NCI-H748 (cell line): ENCODE measurements at regions not wholly inside any gene's neighbourhood (a gene's known extent, or its start where the extent isn't known, plus 50 kb on each side); places are given as distances from the start of the nearest gene placed in this dataset.
"Not testable (repeated sequence)": the region's sequence is repeated elsewhere in the genome, so short reads cannot be mapped to it uniquely, and the experiment has no call there.

Source experiments
- DNase-seq: peaks from one replicate; lab custom pipeline; 2025; ENCODE audit not compliant: unreplicated experiment; lab: John Stamatoyannopoulos, UW

DNA sequence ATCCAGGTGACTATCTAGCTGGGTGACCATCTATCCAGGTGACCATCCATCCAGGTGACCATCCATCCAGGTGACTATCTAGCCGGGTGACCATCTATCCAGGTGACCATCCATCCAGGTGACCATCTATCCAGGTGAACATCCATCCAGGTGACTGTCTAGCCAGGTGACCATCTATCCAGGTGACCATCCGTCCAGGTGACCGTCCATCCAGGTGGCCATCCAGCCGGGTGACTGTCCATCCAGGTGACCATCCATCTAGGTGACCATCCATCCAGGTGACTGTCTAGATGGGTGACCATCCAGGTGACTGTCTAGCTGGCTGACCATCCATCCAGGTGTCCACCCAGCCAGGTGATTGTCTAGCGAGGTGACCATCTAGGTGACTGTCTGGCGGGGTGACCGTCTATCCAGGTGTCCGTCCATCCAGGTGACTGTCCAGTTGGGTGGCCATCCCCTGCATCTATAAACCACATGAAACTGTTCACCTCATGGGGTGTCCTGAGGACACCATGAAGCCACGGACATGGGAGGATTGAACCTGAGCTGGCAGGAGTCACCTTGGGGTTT is 305.3 kb downstream of the NDUFA10 start:
- DNase-seq: no peak

DNA sequence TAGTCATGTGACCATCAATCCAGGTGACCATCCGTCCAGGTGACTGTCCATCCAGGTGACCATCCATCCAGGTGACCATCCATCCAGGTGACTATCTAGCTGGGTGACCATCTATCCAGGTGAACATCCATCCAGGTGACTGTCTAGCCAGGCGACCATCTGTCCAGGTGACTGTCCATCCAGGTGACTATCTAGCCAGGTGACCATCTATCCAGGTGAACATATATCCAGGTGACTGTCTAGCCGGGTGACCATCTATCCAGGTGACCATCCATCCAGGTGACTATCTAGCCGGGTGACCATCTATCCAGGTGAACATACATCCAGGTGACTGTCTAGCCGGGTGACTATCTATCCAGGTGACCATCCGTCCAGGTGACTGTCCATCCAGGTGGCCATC is 306.2 kb downstream of the NDUFA10 start:
- not testable (repeated sequence) for DNase-seq

DNA sequence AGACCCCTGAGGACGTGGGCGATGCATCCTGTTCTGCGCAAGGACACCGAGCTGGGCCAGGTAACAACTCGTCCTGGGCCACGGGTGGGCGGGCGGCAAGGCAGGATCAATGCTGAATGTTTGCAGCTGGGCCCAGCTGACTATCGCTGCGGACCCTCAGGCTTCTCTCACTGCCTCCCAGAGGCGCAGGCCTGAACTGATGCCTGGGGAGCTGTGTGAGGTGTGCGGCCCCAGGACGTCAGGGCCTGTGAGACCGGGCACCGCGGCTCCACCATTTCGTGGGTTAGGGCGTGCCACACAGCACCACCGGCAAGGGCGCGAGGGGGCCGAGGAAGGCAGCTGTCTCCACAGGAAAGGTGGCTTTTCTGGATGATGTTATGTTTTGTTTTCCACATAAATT is 307.4 kb downstream of the NDUFA10 start:
- DNase-seq: no peak

DNA sequence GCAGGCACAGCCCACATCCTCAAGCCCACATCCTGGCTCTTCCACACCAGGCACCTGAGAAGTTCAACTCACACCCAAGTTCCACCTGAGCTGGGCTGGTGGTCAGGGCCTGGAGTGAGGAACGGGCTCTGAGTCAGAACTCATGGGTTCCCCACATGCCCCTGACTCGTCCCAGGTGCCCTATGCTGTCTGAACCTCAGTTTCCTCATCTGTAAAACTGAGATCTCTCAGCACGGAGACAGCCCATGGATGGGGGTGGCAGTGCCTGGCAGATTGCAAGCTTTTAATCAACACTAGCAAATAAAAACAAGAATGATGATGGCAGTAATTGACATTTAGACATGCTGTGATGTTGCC is 307.8 kb downstream of the NDUFA10 start:
- no peak for DNase-seq

DNA sequence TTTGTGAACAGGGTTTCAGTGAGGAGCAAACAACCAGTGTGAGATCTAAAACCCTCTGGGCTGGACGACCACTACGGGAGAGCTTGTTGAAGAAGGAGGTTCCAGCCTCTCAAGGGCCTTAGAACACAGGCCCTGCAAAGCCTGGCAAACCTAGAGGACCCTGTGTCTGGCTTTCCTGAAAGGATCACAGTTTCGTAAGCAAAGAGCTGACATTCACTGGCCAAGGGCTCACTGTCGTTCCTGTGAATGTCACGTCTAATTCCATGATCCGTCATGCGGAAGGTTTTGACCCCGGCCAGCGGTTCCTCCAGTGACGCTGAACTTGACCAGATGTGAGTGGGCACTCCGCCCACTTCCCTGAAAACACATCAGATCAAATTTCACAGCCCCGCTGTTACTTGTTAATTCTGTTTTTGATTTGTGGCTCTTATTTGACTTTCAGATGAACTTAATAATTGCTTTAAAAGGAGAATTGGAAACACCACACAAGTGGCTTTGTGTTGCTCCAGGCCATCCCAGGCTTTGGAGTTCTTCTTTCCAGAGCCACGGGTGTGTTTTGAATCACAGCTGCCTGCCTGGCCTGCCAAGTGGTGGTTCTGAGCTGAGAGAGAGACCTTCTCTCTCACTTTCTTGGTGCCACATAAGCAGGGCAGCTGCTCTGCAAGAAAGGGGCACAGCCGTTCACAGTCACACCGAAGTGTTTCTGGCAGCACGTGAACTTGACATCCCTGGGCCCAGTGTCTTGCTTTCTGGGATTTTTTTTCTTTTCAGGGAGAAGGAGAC is 308.4 kb downstream of the NDUFA10 start:
- peak; percentile 30 for DNase-seq

DNA sequence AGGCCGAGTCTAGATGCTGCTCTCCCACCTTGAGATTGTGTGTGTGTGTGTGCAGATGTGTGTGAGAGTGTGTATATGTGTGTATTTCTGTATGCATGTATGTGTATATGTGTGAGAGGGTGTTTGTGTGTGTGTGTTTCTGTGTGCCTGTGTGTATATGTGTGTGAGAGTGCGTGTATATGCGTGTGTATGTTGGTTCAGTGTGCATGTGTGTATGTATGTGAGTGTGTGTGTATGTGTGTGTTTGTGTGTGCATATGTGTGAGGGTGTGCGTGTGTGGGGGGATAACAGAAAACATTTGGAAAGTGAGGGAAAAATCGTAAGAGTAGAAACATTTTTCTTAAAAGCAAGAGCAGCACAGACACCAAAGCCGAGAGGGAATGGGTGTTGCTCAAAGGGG is 309.1 kb downstream of the NDUFA10 start:
- no peak for DNase-seq

DNA sequence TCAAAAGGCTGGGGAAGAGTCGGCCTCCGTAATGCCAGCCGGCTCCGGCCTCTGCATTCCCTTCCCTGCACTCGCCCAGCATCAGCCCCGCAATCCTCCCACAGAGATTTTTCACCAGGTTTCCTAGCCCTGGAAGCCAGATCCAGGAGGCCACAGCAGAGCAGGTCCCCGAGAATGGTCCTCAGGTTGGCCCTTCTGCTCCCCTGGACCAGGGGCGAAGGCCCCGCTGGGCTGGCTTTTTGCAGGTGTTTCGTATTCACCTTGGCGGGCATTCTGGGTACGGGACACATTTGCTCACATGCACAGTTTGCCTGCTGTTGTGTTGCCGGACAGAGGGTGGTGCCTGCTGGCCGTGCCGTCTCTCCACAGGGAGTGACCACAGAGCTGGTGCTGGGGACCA is 309.5 kb downstream of the NDUFA10 start:
- no peak for DNase-seq

DNA sequence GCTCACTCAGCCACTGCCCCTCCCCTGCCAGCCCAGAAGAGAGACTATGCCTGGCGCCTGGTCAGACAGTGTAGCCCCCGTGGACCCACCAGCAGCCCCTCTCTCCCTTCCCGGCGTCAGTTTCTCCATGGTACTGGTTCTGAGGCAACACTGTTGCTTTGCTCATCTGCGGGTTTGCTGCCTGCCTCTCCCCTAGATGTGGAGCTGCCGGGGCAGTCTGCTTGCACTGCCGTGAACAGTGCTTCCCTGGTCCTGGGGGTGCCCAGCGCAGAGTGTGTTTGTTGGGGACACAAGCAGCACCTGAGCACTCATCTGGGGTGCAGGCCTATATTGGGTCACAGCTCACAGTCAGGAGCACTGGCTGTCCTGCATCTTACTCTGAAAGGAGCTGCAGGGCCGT is 309.9 kb downstream of the NDUFA10 start:
- no peak for DNase-seq

DNA sequence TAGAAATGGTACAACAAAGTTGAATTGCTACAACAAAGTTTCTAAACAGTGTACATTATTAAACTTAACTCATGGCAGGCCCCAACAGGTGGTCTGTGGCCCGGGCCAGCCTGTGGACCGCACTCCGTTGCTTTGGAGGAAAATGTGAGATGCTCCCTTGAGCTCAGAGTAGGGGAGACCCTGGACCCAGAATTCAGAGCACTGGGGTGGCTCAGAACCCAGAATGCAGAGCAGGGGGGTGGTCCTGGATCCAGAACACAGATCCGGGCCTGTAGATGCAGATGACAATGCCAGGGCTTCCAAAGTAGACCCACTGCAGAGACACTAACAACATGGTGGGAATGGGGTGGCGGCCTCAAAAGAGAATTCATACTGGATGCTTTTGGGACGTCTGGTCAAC is 311.0 kb downstream of the NDUFA10 start:
- no peak for DNase-seq

DNA sequence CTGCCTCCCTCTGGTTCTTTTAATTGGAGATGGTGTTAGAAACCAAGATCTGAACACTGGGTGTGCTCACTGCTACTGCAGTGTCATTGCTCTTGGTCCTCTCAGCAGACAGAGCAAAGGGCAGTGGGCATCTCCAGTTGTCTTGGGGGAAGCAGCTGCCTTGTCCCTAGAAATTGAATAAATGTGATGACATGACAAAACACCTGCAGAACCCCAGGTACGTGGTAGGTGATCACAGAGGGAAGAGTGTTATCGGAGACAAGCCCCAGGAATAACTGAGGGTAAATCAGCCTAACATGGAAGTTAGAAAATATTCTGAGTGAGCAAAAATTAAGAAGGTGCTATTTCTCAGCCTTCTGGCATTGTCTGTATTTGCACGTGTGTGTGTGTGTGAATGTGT is 311.9 kb upstream of the HDAC4 start:
- no peak for DNase-seq

DNA sequence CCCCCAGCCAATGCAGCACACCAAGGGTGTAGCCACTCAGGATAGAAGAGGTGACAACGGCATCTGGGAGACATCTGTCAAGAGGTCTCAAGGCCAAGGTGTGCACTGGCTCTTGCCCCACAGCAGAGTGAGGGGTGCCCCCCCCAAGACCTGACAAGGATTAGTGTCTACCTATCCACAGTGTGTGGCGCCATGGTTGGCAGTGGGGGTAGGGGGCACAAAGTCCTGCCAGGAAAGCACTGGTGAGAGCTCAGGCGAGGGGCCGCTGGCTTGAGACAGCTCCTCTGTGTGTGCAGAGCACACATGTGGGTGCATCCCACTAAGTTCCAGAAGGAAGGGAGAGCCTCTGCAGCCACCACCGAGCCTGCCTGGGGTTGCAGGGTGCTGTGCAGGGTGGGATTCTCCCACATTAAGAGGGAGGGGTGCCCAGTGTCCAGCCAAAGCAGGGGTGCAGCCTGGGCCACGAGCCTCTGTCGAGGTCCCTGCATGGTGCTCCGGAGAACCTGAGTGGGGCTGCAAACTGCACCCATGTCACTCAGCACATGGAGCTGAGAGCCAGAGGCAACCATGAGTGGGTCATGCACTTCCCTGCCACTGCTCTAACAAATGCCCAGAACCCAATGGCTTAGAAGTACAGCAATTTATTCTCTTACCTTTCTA is 311.2 kb upstream of the HDAC4 start:
- DNase-seq: no peak

DNA sequence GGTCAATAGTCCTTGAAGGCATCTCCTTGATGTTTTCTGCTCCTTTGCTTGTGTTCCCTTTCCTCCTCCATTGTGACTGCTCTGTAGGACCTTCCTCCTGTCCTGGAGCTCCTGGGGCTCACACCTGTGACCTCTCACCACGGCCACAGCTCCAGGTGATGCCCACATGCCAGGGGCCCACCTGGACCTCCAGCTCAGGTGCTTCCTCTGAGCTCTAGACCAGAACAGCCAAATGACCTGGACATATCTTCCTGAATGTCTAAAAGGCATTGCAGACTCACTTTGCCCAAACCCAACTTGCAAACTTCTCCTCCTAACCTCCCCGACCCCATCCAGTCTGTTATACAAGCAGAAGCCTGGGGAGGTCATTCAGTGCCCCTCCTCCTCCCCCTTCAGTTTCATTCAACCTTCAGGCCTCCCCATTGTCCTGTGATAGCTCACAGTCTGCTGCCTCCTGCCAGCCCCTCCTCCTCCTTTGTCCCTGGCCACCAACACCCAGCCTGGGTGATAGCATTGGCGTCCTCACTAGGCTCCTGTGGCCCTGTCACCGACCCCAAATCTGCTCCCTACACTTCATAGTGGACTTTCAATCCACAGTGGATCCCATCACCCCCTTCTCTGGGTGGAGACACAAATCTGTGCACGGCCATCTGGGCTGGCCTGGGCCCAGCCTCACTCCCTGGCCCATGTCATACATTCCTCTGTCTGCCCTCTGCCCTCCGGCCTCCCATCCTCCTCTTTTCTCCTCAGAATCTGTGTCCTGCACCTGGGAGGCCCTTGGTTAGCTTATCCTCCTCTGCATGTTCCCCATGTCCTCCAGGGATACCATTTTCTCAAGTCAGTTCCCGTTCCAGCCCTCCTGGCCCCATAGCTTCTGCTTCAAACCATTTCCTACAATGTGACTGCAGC is 310.4 kb upstream of the HDAC4 start:
- no peak for DNase-seq

DNA sequence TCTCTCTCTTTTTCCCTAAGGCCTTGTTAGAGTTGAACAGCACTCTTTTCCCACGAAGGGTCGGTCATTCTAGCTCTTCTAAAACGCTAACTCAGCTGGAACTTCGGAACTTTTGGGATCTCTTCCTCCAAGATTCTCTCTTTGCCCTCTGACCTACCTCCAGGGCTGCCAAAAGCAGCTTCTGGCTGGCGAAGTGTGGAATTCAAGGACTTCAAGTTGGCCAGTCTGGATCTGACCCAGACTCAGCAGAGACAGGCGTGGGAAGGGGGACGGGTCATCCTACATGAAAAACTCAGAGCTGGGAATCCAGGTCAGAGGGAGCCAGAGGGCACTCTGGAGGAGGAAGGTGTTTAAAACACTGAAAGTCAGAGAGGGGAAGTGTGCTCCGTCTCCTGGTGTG is 305.5 kb upstream of the HDAC4 start:
- no peak for DNase-seq

DNA sequence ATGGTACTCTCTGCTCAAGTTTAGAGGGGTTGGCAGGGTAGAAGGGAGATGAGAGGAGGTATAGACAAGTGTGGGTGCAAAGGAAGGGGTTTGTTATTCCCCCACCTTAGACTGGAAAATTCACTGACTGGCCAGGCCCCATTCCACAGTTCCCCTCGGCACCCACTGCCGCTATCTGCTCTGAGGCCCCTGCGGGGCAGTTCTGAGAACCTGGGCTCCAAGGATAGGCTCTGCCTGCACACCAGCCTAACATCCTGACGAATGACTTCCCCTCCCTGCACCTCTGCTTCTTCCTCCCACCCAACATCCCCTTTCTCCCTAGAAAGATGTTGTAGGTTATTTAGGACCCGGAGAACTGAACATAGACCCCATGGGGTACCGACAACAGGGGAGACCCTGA is 303.9 kb upstream of the HDAC4 start:
- no peak for DNase-seq

DNA sequence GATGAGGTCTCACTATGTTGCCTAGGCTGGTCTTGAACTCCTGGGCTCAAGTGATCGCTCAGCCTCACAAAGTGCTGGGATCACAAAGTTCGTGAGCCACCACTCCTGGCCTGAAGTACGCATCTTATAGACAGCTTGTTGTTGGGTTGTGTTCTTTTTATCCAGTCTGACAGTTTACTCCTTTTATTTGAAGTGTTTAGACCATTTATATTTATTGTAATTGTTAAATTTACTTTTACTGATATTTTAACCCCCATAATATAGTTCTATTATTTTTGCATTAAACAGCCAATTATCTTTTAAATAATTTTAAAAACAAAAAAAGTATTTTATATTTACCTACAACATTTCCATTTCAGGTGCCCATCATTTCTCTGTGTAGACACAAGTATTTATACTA is 303.0 kb upstream of the HDAC4 start:
- no peak for DNase-seq

DNA sequence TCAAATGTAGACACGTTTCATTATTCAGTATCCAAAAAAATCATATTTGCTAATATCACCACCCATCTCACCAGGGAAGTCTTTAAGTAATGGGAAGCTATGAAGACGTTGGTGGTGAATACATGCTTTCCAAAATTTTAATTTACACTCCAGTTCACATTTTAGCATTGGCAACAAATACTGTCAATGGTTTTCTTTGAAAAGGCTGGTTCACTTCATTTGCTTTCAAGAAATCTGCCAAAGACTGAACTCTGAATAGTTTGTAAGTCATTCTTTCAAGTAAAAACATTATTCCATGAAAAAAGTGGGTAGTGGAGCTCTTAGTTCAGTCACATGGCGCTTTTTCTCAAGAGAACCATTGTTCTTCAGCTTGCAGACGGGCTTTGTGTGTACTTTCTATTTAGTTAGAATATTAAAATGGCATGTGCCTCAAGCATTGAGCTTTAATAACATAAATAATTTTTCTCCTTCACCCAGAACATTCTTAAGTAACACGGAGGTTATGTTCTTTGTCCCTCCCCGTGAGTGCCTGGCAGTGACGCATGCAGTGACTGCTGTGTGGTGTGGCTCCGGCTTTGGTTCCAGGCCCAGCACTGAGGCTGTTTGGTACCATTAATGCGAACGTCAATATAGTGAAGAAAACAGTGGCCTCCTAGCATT is 300.0 kb upstream of the HDAC4 start:
- no peak for DNase-seq

DNA sequence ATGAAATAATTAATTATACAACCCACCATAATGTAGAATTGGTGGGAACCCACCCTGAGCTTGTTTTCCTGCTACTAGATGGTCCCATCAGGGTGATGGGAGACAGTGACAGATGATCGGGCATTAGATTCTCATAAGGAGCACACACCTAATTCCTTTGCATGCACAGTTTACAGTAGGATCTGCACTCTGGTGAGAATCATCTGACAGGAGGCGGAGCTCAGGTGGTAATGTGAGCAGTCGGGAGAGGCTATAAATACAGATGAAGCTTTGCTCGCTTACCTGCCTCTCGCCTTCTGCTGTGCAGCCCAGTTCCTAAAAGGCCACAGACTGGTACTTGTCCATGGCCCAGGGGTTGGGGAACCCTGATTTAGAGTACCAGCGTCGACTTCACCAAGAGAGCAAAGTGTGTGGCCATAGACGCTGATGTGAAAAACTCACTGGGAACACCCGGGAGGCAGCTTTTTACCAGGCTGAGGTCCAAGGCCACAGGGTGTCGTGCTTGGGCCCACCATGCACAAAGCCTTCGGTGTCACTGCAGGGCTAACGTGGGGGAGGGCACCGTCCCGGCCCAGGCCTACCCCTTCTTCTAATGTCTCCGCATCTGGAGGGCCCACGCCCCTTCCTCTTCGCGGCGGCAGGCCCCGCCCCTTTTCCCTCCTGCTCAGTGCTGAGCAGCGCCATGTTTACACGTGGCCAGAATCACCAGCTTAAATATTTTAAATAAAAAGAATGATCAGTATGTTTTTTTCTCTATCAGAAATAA is 296.8 kb upstream of the HDAC4 start:
- no peak for DNase-seq

DNA sequence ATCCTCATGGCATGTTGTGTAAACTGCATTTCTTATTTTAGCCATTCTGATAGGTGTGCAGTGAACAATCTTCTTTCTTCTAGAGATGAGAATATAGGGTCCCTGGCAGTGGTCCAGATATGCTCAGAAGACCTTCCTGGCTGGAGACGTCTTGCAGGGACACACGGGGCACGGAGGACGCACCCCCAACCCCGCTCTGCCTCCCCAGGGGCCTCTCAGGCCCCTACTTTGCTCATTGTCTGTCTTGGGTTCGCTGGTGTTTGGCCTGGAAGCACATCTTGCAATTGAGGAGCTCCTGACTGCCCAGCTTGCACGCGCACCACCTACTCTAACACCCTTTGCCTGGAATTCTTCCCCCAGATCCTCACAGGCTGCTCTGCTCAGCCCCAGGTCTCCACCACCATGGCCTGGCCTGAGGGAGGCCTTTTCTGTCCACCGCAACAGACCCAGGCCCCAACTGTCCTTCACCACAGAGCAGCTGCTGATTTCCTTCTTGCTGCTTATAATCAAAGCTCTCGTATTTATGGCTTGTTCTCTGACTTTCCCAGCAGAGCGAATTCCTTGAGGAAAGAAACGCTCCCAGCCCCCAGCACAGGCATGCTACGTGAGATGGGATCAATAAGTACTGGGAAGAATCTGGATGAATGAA is 295.9 kb upstream of the HDAC4 start:
- DNase-seq: no peak

DNA sequence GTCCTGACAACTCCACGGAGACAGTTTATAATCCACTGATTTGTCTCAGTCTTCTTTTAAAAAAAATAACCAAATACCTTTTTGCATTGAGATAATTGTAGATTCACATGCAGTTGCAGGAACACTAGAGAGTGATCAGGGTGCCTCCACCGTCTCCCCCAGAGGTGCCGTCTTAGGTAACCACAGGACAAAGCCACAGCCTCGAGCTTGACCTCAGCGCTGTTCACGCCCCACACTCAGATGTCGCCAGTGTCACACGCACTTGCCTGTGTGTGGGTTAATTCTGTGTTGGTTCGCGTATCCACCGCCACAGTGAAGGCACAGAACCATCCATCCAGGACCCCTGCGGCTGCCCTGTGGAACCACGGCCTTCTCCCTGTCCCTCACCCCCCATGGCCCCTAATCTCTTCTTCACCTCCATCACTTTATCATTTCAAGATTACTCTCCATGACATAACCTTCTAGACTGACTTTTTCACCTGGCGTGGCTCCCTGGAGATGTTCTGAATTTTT is 295.0 kb upstream of the HDAC4 start:
- no peak for DNase-seq
